ENCODE measurements at regions not wholly inside any gene's neighbourhood (a gene's known extent, or its start where the extent isn't known, plus 50 kb on each side); places are given as distances from the start of the nearest gene placed in this dataset.

DNA sequence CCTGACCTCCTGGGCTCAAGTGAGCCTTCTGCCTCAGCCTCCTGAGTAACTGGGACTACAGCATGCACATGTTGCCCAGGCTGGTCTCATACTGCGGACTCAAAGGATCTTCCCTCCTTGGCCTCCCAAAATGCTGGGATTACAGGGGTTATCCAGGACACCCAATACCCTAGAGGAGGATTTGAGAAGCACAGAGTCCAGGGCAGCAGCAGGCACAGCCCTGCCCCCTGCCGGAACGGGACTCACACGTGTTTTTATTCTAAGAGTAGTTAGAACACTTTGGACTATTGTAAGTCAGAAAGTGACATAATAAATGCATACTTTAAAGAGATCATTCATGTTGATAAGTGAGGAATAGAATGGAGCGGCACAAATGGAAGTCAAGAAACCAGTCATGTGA is 80.2 kb downstream of the C6orf118 start:
- no peak for DNase-seq
- Histone ChIP-seq H3K27ac (ENCODE audit: low read length) (no peak overlapping the region), H3K27me3 (replicated peaks; ENCODE audit: insufficient read depth, low read length) (no peaks in the 10 kb centered on the region), H3K4me3 (ENCODE audit: low read length) (no peak overlapping the region), H3K4me1 (ENCODE audit: low read length) (no peaks in the 10 kb centered on the region), H3K36me3 (replicated peaks; ENCODE audit: insufficient read depth, low read length) (no peaks in the 10 kb centered on the region), H2AFZ (ENCODE audit: low read length) (no peak overlapping the region), H3K9me2 (replicated peaks; ENCODE audit: insufficient read depth, low read length) (no peaks in the 10 kb centered on the region), H3K9ac (ENCODE audit: low read length) (no peak overlapping the region), H3F3A (ENCODE audit: insufficient read depth, low read length) (no peaks in the 10 kb centered on the region), H4K20me1 (ENCODE audit: insufficient read depth, low read length) (no peaks in the 10 kb centered on the region), H3K79me2 (ENCODE audit: low read length) (no peaks in the 10 kb centered on the region), H3K9me3 (replicated peaks; ENCODE audit: insufficient read depth, low read length) (no peaks in the 10 kb centered on the region), H3K4me2 (ENCODE audit: low read depth, low read length) (no peak overlapping the region)
- TF ChIP-seq EZH2phosphoT487 (IDR thresholded peaks at IDR 0.05; ENCODE audit: low read length) (no peak), EZH2 (optimal IDR thresholded peaks at IDR 0.05; ENCODE audit: low read depth, low read length) (no peak)
- TF ChIP-seq, protein P1, sequence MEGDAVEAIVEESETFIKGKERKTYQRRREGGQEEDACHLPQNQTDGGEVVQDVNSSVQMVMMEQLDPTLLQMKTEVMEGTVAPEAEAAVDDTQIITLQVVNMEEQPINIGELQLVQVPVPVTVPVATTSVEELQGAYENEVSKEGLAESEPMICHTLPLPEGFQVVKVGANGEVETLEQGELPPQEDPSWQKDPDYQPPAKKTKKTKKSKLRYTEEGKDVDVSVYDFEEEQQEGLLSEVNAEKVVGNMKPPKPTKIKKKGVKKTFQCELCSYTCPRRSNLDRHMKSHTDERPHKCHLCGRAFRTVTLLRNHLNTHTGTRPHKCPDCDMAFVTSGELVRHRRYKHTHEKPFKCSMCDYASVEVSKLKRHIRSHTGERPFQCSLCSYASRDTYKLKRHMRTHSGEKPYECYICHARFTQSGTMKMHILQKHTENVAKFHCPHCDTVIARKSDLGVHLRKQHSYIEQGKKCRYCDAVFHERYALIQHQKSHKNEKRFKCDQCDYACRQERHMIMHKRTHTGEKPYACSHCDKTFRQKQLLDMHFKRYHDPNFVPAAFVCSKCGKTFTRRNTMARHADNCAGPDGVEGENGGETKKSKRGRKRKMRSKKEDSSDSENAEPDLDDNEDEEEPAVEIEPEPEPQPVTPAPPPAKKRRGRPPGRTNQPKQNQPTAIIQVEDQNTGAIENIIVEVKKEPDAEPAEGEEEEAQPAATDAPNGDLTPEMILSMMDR (IDR thresholded peaks at IDR 0.05; ENCODE audit: low read length) = no peak

DNA sequence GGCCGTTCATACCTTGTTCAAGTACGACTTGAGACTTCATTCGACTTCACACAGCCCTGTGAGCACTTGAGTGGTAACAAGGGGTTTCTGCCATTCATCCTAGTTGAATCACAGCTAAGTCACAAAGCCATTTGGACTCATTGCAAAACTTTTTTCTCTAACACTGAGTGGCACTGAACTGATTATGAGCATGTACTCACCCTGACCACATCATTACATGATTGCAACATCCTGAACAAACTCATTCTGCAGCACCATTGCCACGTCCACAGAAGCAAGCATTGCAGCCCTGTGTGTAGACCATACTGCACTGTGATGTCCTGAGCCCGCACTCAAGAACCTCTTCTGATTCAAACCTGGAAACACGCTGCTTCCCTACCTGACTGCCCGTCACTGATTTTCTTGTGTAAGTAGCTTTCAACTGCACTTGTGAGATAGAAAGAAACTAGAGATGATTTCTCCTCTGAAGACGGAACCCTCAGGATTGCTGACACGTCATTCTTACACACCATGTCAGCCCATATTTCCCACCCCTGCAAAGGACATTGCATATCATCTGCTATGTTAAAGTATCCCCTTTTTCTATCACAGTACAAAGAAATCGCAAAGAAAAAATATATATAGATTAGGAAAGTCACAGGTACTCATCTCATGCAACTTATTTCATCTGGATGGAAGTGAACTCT is 81.6 kb downstream of the C6orf118 start:
- Histone ChIP-seq H3K4me2 (ENCODE audit: low read depth, low read length) (no peak overlapping the region), H3K9ac (ENCODE audit: low read length) (no peak overlapping the region), H3F3A (ENCODE audit: insufficient read depth, low read length) (no peaks in the 10 kb centered on the region), H3K27me3 (replicated peaks; ENCODE audit: insufficient read depth, low read length) (no peaks in the 10 kb centered on the region), H4K20me1 (ENCODE audit: insufficient read depth, low read length) (no peaks in the 10 kb centered on the region), H2AFZ (ENCODE audit: low read length) (no peak overlapping the region), H3K36me3 (replicated peaks; ENCODE audit: insufficient read depth, low read length) (no peaks in the 10 kb centered on the region), H3K9me3 (replicated peaks; ENCODE audit: insufficient read depth, low read length) (no peaks in the 10 kb centered on the region), H3K4me3 (ENCODE audit: low read length) (no peak overlapping the region), H3K4me1 (ENCODE audit: low read length) (no peaks in the 10 kb centered on the region), H3K27ac (ENCODE audit: low read length) (no peak overlapping the region), H3K9me2 (replicated peaks; ENCODE audit: insufficient read depth, low read length) (no peaks in the 10 kb centered on the region), H3K79me2 (ENCODE audit: low read length) (no peaks in the 10 kb centered on the region)
- TF ChIP-seq EZH2 (optimal IDR thresholded peaks at IDR 0.05; ENCODE audit: low read depth, low read length) (no peak), EZH2phosphoT487 (IDR thresholded peaks at IDR 0.05; ENCODE audit: low read length) (no peak)
- TF ChIP-seq, protein P1 (IDR thresholded peaks at IDR 0.05; ENCODE audit: low read length) = no peak
- no peak for DNase-seq

DNA sequence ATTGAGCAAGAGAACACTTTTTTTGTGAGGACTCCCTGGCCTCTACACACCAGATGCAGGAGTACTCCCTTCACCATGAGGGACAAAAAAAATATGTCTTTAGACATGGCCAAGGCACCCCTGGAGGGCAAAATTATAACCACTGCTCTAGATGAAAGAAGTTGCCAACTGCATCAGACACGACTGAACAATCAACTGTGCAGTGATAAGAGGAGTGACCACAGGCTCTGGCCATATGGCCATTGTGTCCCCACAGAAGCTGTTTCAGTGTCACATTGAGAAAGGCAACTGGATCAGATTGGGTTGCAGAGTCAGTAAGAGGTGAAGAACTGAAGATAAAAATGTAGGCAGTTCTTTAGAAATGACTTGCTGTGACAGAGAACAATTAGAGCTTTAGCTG is 85.7 kb downstream of the C6orf118 start:
- no peak for DNase-seq
- Histone ChIP-seq H2AFZ (ENCODE audit: low read length) (no peak overlapping the region), H3K36me3 (replicated peaks; ENCODE audit: insufficient read depth, low read length) (no peaks in the 10 kb centered on the region), H3K4me3 (ENCODE audit: low read length) (no peak overlapping the region), H3K27ac (ENCODE audit: low read length) (no peak overlapping the region), H3K9me2 (replicated peaks; ENCODE audit: insufficient read depth, low read length) (no peaks in the 10 kb centered on the region), H3K79me2 (ENCODE audit: low read length) (no peaks in the 10 kb centered on the region), H3F3A (ENCODE audit: insufficient read depth, low read length) (no peaks in the 10 kb centered on the region), H3K27me3 (replicated peaks; ENCODE audit: insufficient read depth, low read length) (no peaks in the 10 kb centered on the region), H4K20me1 (ENCODE audit: insufficient read depth, low read length) (no peaks in the 10 kb centered on the region), H3K9ac (ENCODE audit: low read length) (no peak overlapping the region), H3K9me3 (replicated peaks; ENCODE audit: insufficient read depth, low read length) (no peaks in the 10 kb centered on the region), H3K4me2 (ENCODE audit: low read depth, low read length) (no peak overlapping the region), H3K4me1 (ENCODE audit: low read length) (no peaks in the 10 kb centered on the region)
- TF ChIP-seq EZH2phosphoT487 (IDR thresholded peaks at IDR 0.05; ENCODE audit: low read length) = no peak
- TF ChIP-seq, protein P1 (IDR thresholded peaks at IDR 0.05; ENCODE audit: low read length) = no peak
- TF ChIP-seq EZH2 (optimal IDR thresholded peaks at IDR 0.05; ENCODE audit: low read depth, low read length) = no peak

Data from MM.1S (cell line).